Osteoblast (primary cell): ENCODE measurements at regions not wholly inside any gene's neighbourhood (a gene's known extent, or its start where the extent isn't known, plus 50 kb on each side); places are given as distances from the start of the nearest gene placed in this dataset.

Experiments used
- DNase-seq: peaks from one replicate; pipeline ENCODE4 v3.0.0; 2011; ENCODE audit warnings: low spot score, mixed read lengths; ENCODE audit not compliant: insufficient read length; ENCODE audit errors: missing footprints
- H2AFZ ChIP-seq: 2 replicates; pipeline ENCODE4 v1.6.0; 2011; ENCODE audit warnings: mild to moderate bottlenecking, low read length
- H3K27ac ChIP-seq: 2 replicates; pipeline ENCODE4 v1.5.1; 2011; ENCODE audit warnings: mild to moderate bottlenecking, low read depth, low read length, moderate library complexity
- H3K27me3 ChIP-seq: 2 replicates; pipeline ENCODE4 v1.6.0; 2012; ENCODE audit warnings: mild to moderate bottlenecking, control low read depth, inconsistent platforms, low read length, moderate library complexity; ENCODE audit not compliant: insufficient read depth
- H3K36me3 ChIP-seq: 2 replicates; pipeline ENCODE4 v1.5.1; 2011; ENCODE audit warnings: mild to moderate bottlenecking, low read length, control low read depth, moderate library complexity; ENCODE audit not compliant: insufficient read depth
- H3K4me1 ChIP-seq: 2 replicates; pipeline ENCODE4 v1.5.1; 2011; ENCODE audit warnings: mild to moderate bottlenecking, low read length, control low read depth, moderate library complexity; ENCODE audit not compliant: insufficient read depth
- H3K4me2 ChIP-seq: 2 replicates; pipeline ENCODE4 v1.6.0; 2011; ENCODE audit warnings: mild to moderate bottlenecking, low read length; ENCODE audit not compliant: insufficient read depth
- H3K4me3 ChIP-seq: fragments of 200-600 bp; sonication (generic); 3 replicates; pipeline ENCODE4 v1.5.1; 2012; ENCODE audit warnings: mild to moderate bottlenecking, low read length, inconsistent platforms; ENCODE audit not compliant: insufficient read depth
- H3K79me2 ChIP-seq: 2 replicates; pipeline ENCODE4 v1.6.0; 2012; ENCODE audit warnings: mild to moderate bottlenecking, low read length, control low read depth, inconsistent platforms; ENCODE audit not compliant: insufficient read depth
- H3K9me3 ChIP-seq: 2 replicates; pipeline ENCODE4 v1.5.1; 2011; ENCODE audit warnings: low read depth, low read length, control low read depth
- H4K20me1 ChIP-seq: 2 replicates; pipeline ENCODE4 v1.6.0; 2012; ENCODE audit warnings: mild to moderate bottlenecking, low read length, control low read depth; ENCODE audit not compliant: insufficient read depth
- TF ChIP-seq, protein P1 (sequence below): IDR thresholded peaks from 2 replicates; pipeline ENCODE4 v1.5.1; 2011; ENCODE audit warnings: mild to moderate bottlenecking, low read depth, low read length, moderate library complexity; ENCODE audit errors: extremely low read depth

DNA sequence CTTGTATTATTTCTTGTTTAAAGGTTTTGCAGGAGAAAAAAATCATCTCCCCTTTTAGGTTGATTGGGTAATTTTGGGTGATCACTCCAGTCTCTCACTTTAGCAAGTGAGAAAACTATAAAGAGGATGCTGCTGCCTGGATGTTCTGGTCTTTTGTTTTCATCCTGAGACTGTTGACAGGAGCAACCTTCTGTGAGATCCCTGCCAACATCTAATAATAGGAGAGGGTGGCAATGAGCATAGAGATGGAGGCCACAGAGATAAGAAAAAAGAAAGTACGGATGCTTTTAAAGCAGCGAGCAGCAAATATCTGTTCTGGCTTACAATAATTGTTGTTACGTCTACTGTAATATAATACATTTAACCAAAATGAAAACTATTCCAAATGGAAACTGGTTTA, 293.6 kb upstream of the MTNR1B start:
- no peak for DNase-seq
- Histone ChIP-seq H3K4me1 (no peaks in the 10 kb centered on the region), H3K4me2 (no peak overlapping the region), H4K20me1 (no peaks in the 10 kb centered on the region), H3K27me3 (no peaks in the 10 kb centered on the region), H3K27ac (no peak overlapping the region), H3K36me3 (no peaks in the 10 kb centered on the region), H3K9me3 (no peaks in the 10 kb centered on the region), H3K4me3 (no peak overlapping the region), H2AFZ (no peak overlapping the region), H3K79me2 (no peaks in the 10 kb centered on the region)
- TF ChIP-seq, protein P1, sequence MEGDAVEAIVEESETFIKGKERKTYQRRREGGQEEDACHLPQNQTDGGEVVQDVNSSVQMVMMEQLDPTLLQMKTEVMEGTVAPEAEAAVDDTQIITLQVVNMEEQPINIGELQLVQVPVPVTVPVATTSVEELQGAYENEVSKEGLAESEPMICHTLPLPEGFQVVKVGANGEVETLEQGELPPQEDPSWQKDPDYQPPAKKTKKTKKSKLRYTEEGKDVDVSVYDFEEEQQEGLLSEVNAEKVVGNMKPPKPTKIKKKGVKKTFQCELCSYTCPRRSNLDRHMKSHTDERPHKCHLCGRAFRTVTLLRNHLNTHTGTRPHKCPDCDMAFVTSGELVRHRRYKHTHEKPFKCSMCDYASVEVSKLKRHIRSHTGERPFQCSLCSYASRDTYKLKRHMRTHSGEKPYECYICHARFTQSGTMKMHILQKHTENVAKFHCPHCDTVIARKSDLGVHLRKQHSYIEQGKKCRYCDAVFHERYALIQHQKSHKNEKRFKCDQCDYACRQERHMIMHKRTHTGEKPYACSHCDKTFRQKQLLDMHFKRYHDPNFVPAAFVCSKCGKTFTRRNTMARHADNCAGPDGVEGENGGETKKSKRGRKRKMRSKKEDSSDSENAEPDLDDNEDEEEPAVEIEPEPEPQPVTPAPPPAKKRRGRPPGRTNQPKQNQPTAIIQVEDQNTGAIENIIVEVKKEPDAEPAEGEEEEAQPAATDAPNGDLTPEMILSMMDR, result no peak

DNA sequence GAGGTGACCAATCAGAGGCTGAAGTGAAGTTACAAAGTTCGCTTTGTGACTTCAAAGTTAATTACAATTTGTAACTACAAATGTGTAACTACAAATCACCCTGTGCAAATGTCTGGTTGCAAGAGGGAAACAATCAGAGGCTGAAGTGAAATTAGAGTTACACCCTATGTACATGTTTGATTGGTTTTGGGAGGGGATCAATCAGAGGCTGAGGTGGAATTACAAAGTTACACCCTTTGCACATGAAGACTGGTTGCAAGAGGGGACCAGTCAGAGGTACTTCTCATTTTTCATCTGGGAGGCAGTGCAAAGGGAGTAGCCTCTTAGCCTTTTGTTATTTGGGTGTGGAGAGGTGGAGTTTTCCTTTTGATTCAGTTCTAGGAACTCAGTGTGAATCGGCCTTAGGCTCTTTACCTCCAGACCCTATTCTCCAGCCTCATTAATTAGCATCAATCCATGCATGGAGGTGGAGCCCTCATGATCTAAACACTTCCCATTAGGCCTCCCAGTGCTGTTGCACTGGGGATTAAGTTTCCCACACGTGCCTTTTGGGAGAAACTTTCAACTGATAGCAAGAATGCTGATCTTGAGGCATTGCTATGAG, 291.3 kb upstream of the MTNR1B start:
- H3K79me2 ChIP-seq, result no peaks in the 10 kb centered on the region
- no peak overlapping the region for H3K4me3 ChIP-seq
- H3K36me3 ChIP-seq, result no peaks in the 10 kb centered on the region
- H3K4me2 ChIP-seq, result no peak overlapping the region
- no peaks in the 10 kb centered on the region for H3K27me3 ChIP-seq
- TF ChIP-seq, protein P1, result no peak
- H4K20me1 ChIP-seq, result no peaks in the 10 kb centered on the region
- no peak overlapping the region for H3K27ac ChIP-seq
- H3K4me1 ChIP-seq, result no peaks in the 10 kb centered on the region
- no peak overlapping the region for H2AFZ ChIP-seq
- H3K9me3 ChIP-seq, result no peaks in the 10 kb centered on the region
- no peak for DNase-seq

DNA sequence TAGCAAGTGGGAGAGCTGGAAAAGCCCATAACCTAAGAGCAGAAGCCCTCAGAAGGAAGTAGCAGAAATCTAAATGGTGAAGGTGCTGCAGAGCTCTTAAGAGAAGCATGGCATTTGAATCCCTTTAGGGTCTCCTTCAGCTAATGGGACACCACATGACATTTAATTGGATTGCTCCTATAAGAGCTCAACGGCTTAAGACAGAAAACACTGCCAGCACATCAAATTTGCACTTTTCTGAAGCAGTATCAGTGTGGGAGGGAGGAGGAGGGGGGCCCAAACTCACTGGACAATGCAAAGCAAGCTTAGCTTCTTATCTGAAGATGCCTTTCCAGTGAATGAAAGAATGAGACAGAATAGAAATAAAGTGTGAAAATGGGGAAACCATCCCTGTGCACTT, 287.9 kb upstream of the MTNR1B start:
- H3K27ac ChIP-seq, result no peak overlapping the region
- no peak overlapping the region for H3K4me2 ChIP-seq
- no peaks in the 10 kb centered on the region for H3K79me2 ChIP-seq
- H3K4me3 ChIP-seq, result no peak overlapping the region
- H3K27me3 ChIP-seq, result no peaks in the 10 kb centered on the region
- no peaks in the 10 kb centered on the region for H3K36me3 ChIP-seq
- H3K9me3 ChIP-seq, result no peaks in the 10 kb centered on the region
- H2AFZ ChIP-seq, result no peak overlapping the region
- no peaks in the 10 kb centered on the region for H3K4me1 ChIP-seq
- H4K20me1 ChIP-seq, result no peaks in the 10 kb centered on the region
- TF ChIP-seq, protein P1, result no peak
- no peak for DNase-seq

DNA sequence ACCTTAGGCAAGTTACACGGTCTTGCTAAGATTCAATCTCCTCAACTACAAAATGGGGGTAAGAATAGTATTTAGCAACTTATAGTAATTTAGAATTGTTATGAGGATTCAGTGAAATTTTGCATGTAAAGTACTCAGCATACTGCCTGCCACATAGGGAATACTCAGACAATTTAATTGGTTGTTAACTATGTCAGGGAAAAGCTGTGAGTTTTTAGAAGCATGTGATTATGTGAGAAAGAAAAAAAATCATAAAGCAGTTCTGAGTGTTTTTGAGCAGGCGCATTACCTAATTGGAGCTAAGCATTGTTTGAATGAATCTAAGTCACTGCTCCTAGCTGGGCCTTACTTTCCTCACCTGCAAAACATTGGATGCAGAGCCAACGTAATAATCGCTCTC, 287.3 kb upstream of the MTNR1B start:
- Histone ChIP-seq H3K27ac (no peak overlapping the region), H3K9me3 (no peaks in the 10 kb centered on the region), H2AFZ (no peak overlapping the region), H3K36me3 (no peaks in the 10 kb centered on the region), H3K27me3 (no peaks in the 10 kb centered on the region), H4K20me1 (no peaks in the 10 kb centered on the region), H3K4me2 (no peak overlapping the region), H3K4me1 (no peaks in the 10 kb centered on the region), H3K79me2 (no peaks in the 10 kb centered on the region), H3K4me3 (no peak overlapping the region)
- TF ChIP-seq, protein P1, result no peak
- DNase-seq, result no peak
